ENCODE measurements at regions not wholly inside any gene's neighbourhood (a gene's known extent, or its start where the extent isn't known, plus 50 kb on each side); places are given as distances from the start of the nearest gene placed in this dataset.
"Not testable (repeated sequence)": the region's sequence is repeated elsewhere in the genome, so short reads cannot be mapped to it uniquely, and the experiment has no call there.

DNA sequence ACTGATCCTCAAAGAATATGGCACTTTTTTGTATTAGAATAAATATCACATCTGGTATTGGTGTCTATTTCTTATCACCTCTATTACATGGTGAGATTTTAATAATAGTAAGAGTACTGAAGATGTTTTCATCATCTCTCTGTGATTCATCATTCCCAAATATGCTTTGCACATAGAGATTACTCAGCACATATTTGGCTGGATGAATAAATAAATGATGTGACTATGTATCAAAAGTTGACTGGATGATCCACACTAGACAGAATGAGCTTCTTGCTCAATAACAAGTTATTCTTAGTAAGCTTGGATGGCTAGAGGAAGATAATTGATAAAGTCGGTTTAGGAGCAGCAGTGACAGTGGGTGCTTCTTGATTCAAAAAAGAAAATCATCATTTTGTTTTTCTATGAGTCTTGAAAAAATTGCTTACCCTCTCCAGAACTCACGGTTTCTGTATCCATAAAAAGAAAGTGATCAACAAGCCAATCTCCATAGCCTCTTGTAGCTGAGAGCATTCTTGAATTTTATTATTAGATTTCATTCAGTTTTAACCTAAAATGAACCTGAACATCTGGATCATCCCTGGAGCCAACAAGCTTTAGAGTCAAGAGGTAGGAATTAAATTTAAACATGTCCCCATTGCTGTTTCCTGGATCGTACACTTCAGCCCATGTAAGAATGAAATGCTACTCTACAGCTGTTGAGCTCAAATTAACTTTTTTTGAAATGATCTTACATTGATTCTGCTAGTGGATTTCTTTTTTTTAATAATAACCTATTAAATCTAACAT lies 104.8 kb upstream of the OSTN start:
- TF ChIP-seq, protein P1, sequence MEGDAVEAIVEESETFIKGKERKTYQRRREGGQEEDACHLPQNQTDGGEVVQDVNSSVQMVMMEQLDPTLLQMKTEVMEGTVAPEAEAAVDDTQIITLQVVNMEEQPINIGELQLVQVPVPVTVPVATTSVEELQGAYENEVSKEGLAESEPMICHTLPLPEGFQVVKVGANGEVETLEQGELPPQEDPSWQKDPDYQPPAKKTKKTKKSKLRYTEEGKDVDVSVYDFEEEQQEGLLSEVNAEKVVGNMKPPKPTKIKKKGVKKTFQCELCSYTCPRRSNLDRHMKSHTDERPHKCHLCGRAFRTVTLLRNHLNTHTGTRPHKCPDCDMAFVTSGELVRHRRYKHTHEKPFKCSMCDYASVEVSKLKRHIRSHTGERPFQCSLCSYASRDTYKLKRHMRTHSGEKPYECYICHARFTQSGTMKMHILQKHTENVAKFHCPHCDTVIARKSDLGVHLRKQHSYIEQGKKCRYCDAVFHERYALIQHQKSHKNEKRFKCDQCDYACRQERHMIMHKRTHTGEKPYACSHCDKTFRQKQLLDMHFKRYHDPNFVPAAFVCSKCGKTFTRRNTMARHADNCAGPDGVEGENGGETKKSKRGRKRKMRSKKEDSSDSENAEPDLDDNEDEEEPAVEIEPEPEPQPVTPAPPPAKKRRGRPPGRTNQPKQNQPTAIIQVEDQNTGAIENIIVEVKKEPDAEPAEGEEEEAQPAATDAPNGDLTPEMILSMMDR (IDR thresholded peaks at IDR 0.05; ENCODE audit: low read depth, low read length) = no peak
- Histone ChIP-seq H3K4me1 (no peaks in the 10 kb centered on the region), H3K4me3 (ENCODE audit: low read depth, low read length) (no peak overlapping the region), H3K27me3 (no peaks in the 10 kb centered on the region), H3K36me3 (no peaks in the 10 kb centered on the region), H3K9me3 (no peaks in the 10 kb centered on the region)
- no peak for DNase-seq

DNA sequence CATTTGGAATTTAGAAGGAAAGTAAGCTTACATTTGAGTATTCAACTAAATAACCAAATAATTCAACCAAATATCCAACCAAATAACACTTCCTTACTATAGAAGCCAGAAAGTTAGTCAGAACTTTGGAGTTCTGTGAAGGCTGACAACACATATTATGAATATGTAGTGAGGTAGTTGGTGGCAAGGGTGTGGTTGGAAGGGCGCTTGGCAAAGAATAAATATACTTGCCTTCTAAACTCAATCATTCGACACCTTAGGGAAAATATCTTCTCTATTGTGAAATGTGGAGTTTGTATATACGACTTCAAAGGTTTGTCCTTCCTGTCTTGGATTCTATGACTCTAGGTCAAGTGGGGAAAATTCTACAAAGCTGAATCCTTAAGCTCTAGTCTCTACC lies 111.7 kb upstream of the OSTN start:
- DNase-seq = no peak

DNA sequence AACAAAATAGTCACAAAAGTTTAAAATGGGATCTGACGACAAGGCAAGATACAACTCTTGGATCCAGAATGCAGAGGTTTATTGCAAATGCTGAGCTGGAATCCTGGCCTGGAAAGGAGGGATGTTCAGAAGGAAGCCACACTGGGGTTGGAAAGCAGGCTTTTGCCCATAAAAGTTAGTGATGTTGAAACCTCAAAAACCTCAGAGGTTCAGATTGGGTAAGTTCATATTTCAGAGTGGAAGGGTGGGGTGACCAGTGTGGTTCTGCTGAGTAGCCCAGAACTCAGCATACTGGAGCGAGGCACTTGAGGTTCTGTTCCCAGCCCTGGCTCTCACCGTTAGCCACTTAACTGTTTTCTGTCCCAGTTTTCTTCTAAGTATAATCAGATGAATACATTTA lies 114.0 kb upstream of the OSTN start:
- no peak for DNase-seq
- no peaks in the 10 kb centered on the region for H3K27me3 ChIP-seq
- H3K9me3 ChIP-seq = no peaks in the 10 kb centered on the region
- no peak overlapping the region for H3K4me3 ChIP-seq (ENCODE audit: low read depth, low read length)
- no peaks in the 10 kb centered on the region for H3K36me3 ChIP-seq
- H3K4me1 ChIP-seq = no peaks in the 10 kb centered on the region
- TF ChIP-seq, protein P1 (IDR thresholded peaks at IDR 0.05; ENCODE audit: low read depth, low read length) = no peak

More for the DNA sequence above, 111.7 kb upstream of the OSTN start:
- TF ChIP-seq, protein P1 (IDR thresholded peaks at IDR 0.05; ENCODE audit: low read depth, low read length) = no peak
- Histone ChIP-seq H3K9me3 (no peaks in the 10 kb centered on the region), H3K4me1 (no peaks in the 10 kb centered on the region), H3K36me3 (no peaks in the 10 kb centered on the region), H3K4me3 (ENCODE audit: low read depth, low read length) (no peak overlapping the region), H3K27me3 (no peaks in the 10 kb centered on the region)

DNA sequence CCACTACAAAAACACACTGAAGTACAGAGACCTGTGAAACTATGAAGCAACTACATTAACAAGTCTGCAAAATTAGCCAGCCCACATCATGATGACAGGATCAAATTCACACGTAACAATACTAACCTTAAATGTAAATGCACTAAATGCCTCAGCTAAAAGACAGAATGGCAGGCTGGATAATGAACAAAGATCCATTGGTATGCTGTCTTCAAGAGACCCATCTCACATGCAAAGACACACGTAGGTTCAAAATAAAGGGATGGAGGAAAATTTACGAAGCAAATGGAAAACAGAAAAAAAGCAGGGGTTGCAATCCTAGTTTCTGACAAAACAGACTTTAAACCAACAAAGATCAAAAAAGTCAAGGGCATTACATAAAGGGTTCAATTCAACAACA lies 120.1 kb upstream of the OSTN start:
- H3K27me3 ChIP-seq; H3K4me3 ChIP-seq (ENCODE audit: low read depth, low read length); H3K36me3 ChIP-seq; H3K4me1 ChIP-seq; DNase-seq; H3K9me3 ChIP-seq: not testable (repeated sequence)

DNA sequence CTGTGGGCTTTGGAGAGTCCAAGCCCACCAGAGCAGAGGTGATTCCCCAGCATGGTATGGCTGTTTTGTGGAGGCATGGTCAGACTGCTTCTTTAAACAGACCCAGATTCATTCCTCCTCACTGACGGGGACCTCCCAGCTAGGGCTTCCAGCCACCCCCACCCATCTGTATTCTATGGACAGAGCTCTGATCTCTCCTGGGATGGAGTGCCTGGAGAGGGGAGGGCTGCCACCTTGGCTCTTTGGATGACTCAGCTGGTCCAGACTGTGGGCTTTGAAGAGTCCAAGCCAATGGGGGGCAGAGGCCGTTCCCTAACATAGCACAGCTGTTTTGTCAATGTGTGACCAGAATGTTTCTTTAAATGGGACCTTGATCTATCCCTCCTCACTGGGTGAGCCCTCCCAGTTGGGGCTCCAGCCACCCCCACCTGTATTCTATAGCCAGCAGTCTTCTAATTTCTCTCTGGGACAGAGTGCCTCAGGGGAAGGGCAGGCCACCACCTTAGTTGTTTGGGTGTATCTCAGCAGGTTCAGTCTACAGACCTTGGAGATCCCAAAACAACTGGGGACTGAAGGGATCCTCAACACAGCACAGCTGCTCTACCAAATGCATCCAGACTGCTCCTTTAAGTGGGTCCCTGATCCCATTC lies 122.0 kb upstream of the OSTN start:
- DNase-seq = no peak
- no peak overlapping the region for H3K4me3 ChIP-seq (ENCODE audit: low read depth, low read length)
- no peaks in the 10 kb centered on the region for H3K4me1 ChIP-seq
- TF ChIP-seq, protein P1 (IDR thresholded peaks at IDR 0.05; ENCODE audit: low read depth, low read length) = no peak
- no peaks in the 10 kb centered on the region for H3K36me3 ChIP-seq
- H3K27me3 ChIP-seq = no peaks in the 10 kb centered on the region
- H3K9me3 ChIP-seq = no peaks in the 10 kb centered on the region; the same call in 1 of the 2 replicates

DNA sequence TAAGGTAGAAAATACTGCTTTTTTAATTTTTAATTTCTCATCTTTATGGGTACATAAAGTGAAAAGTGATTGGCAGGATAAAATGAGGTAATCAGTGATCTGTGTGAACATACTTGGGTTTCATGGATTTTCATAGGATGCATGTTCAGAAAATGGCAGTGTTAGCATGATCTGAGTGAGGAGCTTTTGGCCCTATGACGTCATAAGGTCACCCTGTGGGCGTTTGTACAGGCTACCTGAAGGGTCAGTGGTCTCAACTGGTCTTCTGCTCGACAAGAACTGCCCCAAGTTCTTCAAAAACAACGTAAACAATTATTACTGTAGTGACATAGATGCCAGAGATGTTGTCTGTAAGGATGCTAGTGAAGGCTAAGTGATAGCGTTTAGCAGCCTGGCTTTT lies 124.5 kb upstream of the OSTN start:
- no peak for DNase-seq
- H3K9me3 ChIP-seq = no peaks in the 10 kb centered on the region; the same call in 1 of the 2 replicates
- TF ChIP-seq, protein P1 (IDR thresholded peaks at IDR 0.05; ENCODE audit: low read depth, low read length) = no peak

More for the DNA sequence above, 124.5 kb upstream of the OSTN start:
- Histone ChIP-seq H3K4me1 (no peaks in the 10 kb centered on the region), H3K27me3 (no peaks in the 10 kb centered on the region), H3K36me3 (no peaks in the 10 kb centered on the region), H3K4me3 (ENCODE audit: low read depth, low read length) (no peak overlapping the region)

All from BE2C (cell line).